HPDE6-E6E7 (cell line): ENCODE measurements at regions not wholly inside any gene's neighbourhood (a gene's known extent, or its start where the extent isn't known, plus 50 kb on each side); places are given as distances from the start of the nearest gene placed in this dataset.
"Not testable (repeated sequence)": the region's sequence is repeated elsewhere in the genome, so short reads cannot be mapped to it uniquely, and the experiment has no call there.

Experiments
- DNase-seq: peaks from one replicate; pipeline ENCODE4 v3.0.0; 2011; ENCODE audit warnings: missing footprints; ENCODE audit errors: extremely low spot score

DNA sequence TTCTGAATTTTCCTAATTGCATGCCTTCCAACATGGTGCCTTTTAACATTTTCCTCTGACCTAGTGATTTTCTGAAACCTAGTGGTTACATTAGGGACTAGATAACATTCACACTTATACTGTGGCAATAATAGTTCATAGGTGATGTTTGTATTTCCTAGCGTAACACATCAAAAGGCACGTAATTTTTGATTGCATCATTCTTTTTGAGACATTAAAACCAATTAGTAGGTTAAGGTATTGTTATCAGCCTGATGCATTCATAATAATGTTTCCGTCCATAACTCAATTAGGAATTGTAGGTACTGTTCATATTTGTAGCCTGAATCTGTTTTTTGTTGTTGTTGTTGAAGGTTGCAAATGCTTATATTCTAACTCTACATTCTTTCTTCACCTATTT, 192.4 kb downstream of the ANXA1 start:
- DNase-seq: no peak

DNA sequence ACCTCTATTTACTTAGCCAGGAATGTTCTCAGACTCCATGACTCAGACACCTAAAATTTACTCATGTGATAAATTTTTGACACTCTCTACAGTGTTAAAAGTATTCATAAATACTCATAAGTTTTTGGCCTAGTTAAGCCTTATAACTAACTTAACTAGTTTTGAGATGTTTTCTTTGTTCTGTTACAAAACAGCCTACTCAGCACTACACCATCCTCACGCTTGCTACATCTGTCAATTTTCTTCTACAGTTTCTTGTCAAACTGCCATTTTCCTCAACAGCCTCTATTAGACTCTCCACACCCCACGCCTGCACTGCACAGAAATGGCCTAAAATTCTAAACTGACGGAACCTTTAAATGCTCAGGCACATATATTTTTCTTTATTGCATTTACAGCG, 195.5 kb downstream of the ANXA1 start:
- no peak for DNase-seq

DNA sequence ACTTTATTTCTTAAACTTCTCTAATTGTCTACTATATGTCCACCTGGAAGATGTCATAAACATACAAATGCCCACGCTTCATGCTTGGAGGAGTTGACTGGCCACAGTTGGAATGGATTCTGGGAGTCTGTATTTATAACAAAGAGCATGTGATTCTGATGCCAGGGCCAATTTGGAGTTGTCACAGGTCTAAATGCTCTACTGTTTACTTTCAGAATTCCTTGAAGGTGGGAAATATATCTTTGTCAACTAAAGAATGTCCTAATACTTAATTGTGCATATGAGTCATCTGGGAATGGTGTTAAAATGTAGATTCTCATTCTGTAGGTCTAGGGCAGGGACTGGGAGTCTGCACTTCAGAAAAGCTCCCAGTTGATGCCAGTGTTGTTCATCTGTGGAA, 196.1 kb downstream of the ANXA1 start:
- no peak for DNase-seq

GRCh38 chr9:73348471-73348870, 196.8 kb downstream of the ANXA1 start:
- peak; percentile 6 for DNase-seq

- DNase-seq: no peak
These were observed 197.8 kb downstream of the ANXA1 start for GRCh38 chr9:73349476-73349875.

- no peak for DNase-seq
These were observed 205.9 kb downstream of the ANXA1 start for GRCh38 chr9:73357607-73358006.

- no peak for DNase-seq
These were observed 218.4 kb downstream of the ANXA1 start for GRCh38 chr9:73370053-73370452.

DNA sequence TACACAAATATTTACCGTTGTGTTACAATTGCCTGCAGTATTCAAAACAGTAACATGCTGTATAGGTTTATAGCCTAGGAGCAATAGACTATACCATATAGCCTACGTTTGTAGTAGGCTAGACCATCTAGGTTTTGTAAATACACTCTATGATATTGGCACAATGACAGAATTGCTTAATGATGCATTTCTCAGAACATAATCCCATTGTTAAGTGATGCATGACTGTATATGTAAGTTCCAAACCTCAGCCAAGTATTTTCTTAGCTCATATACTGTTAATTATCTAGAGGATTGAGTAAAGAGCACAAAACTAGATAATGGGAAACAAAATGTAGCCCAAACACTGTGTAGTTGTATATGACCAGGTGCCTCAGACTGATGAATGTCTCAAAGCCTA, 220.1 kb downstream of the ANXA1 start:
- no peak for DNase-seq

GRCh38 chr9:73380411-73380810, 228.7 kb downstream of the ANXA1 start:
- no peak for DNase-seq

- DNase-seq: no peak
These were observed 250.7 kb downstream of the ANXA1 start for GRCh38 chr9:73402081-73403028.

GRCh38 chr9:73411494-73411893, 259.8 kb downstream of the ANXA1 start:
- DNase-seq: no peak

- DNase-seq: no peak
These were observed 261.2 kb downstream of the ANXA1 start for GRCh38 chr9:73412874-73413273.

DNA sequence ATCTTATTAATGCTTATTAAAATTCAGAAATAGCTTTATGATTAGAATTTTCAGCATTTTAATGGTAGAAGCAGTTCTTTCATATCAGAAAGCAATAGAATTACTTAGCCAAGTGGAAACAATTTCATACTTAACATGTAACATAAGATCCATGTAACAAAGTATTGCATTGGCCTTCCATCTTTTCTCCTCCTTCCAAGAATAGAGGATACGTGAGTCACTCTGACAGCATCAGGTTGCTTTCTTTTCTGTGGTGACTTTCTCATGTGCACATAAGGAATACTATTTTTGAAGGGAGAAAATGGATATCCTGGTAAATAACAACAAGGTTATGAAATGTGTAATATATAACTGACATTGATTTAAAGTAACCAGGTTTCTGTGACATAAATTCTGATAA, 272.2 kb downstream of the ANXA1 start:
- no peak for DNase-seq

DNA sequence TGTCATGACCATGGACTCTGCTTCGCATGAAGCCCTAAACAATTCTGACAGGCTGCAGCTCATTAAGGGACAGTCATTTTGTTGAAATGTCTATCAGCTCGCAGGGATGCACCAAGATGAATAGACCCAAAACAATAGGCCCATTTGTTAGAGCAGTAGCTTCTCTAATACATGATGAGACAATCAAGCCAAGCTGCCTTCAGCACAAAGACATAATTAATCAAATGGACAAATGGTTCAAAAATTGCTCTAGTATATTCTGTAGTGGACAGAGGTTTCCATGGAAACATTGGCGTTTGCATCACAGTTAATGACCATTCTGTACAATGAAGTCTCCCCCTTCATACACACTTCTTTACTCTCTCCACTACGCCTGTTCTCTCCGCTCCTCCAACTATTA, 274.6 kb downstream of the ANXA1 start:
- DNase-seq: no peak

DNA sequence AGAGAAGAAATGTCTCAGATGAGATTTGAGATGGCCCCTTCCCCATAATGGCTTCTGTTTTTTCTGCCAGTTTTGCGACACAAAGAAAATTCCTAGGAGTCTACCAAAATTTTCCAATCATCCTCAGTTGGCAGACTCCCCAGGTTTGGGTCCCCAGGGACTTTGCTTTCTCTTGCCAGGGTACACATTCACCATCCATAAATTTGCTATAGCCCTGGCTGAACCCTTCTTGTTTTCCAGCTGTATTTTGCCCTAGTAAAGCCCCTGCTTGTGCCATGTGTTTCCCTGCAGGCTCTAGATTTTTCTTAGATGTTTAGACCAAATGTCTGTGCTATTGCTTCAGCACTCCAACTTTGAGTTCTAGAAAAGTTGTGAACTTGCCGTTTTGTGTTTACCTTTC, 283.2 kb downstream of the ANXA1 start:
- no peak for DNase-seq

GRCh38 chr9:73437758-73438157, 286.1 kb downstream of the ANXA1 start:
- DNase-seq: peak; percentile 4

DNA sequence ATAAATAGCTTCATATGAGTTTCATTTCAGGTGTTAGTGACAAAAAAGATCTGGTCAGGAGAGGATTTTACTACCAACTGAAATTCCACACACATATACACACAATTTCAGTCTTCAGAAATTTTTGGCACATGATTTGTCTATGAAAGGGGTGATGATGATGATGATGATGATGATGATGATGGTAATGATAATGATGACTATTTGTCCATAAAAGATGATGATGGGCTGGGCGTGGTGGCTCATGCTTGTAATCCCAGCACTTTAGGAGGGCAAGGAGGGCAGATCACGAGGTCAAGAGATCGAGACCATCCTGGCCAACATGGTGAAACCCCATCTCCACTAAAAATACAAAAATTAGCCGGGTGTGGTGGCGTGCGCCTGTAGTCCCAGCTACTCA, 288.2 kb downstream of the ANXA1 start:
- not testable (repeated sequence) for DNase-seq

DNA sequence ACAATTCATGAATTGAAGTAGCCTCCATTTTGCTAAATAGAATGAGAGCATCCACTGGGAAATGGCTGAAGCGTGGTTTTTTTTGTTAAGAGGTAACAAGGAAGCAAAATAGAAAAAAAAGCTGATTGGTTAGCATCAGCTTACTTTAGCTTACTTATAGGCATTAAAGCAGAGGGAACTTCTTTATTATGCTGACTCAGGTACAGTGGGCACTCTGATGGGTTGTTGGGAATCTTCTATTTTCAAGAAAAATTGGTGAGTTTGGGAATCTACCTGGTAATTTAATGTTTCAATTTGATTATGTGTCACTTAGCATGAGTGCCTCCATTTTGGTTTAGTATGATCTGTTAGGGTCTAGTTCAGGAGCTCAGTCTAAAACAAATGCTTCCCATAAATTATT, 289.6 kb downstream of the ANXA1 start:
- no peak for DNase-seq

DNA sequence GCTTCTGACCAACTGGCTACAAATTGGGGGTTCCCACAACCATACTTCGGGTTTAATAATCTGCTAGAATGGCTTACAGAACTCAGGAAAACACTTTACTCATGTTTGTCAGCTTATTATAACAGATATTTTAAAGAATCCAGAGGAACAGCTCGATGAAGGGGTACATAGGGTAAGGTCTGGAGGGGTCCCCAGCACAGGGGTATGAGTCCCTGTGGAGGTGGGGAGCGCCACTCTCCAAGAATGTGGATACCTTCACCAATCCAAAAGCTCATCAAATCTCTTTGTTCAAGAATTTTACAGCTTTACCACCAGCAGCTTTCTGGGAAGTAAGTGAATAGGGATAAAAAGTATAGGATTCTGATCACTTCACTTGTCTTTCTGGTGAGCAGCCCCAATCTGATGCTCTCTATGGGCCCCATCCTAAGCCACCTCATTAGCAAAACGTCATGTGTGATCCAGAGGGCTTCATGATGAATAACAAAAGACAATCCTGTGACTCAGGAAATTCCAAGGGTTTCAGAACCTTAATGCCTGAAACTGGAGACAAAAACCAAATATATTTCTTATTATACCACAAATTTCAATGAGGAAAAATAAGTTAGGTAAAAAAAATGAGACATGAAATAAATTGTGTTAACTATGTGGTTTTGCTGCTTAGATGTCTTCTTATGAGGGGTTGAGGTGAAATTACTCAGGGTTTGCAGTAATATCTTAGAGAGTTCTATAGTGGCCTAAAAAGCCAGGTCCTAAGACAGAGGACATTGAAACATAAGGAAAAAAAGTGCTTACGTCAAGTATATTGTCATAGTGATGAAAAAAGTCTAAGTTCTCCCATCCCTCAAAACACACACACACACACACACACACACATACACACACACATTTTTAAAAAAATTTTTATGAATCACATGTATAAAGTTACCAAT, 290.5 kb downstream of the ANXA1 start:
- DNase-seq: no peak

DNA sequence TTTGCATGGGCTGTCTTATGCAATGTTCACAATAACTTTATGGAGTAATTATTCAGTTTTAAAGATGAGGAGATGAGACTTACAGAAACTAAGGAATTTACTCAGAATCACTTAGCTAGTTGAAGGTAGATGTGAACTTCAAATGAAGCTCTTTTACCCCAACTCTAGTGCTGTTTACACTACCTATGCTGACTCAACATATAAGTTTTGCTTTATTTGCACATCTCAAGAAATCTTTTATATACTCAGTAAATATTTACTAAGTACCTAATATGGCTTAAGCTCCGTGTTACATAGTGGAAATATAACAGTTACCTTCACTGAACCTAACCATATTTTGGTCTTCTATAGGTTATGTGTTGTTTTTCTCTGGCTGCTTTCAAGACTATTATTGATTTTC, 293.2 kb downstream of the ANXA1 start:
- DNase-seq: no peak

GRCh38 chr9:73445384-73445783, 293.7 kb downstream of the ANXA1 start:
- DNase-seq: not testable (repeated sequence)

DNA sequence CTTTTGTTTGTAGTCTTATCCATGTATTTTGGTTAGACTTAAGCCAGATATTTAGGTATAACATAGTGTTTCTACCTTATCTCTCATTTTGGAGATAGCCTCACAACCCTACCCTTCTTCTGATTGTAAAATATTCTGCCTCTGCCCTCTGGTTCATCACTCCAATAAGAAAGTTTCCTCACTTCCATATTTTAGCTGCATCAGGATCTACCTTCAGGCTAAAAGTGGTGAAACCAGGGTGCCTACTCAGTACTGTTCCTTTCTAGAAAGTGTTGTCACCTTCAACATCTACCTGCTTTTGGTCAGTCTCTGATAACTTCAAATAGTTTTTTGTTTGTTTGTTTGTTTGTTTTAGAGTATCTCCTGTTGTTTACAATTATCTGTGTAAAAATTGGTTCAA, 294.6 kb downstream of the ANXA1 start:
- DNase-seq: no peak

GRCh38 chr9:73451003-73451402, 299.3 kb downstream of the ANXA1 start:
- no peak for DNase-seq
